ENCODE measurements at regions not wholly inside any gene's neighbourhood (a gene's known extent, or its start where the extent isn't known, plus 50 kb on each side); places are given as distances from the start of the nearest gene placed in this dataset.
A peak's percentile ranks its signal among the peaks of the same experiment; 100 is the strongest.

DNA sequence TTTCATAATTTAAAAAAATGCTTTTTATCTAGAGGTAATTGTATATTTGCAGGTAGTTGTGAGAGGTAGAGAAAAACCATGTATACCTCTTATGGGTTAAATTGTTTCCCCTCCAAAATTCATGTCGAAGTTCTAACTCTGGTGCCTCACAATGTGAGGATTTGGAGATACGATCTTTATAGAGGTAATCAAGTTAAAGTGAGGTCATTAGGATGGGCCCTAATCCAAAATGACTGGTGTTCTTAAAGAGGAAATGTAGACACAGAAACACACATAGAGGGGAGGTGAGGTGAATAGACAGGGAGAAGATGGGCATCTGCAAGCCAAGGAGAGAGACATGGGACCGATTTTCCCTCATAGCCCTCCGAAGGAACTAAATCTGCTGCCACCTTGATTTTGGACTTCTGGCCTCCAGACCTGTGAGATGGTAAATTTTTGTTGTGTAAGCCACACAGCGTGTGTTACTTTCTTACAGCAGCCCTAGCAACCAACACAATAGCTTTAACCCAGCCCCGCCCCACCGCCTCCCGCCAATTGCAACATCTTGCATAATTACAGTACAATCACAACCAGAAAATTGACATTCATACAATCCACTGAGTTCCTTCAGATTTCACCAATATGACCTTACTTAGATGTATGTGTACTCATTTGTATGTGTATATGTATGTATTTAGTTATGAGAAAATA is 208.9 kb downstream of the MIB1 start:
- no peak for DNase-seq (ENCODE audit: low read depth, low spot score)
- no peak for TF ChIP-seq CTCF (IDR thresholded peaks at IDR 0.05; ENCODE audit: insufficient read depth, low read length, missing control alignments)
- no peak overlapping the region for H3K4me3 ChIP-seq (ENCODE audit: low read depth, low read length)
- CTCF ChIA-PET, result interaction anchor here (1.8 kb wide), 1 partner anchor 10 kb away, joined by 6 read pairs; no protein-coding TSS in a partner anchor
- POLR2A ChIA-PET, result no interaction called here

DNA sequence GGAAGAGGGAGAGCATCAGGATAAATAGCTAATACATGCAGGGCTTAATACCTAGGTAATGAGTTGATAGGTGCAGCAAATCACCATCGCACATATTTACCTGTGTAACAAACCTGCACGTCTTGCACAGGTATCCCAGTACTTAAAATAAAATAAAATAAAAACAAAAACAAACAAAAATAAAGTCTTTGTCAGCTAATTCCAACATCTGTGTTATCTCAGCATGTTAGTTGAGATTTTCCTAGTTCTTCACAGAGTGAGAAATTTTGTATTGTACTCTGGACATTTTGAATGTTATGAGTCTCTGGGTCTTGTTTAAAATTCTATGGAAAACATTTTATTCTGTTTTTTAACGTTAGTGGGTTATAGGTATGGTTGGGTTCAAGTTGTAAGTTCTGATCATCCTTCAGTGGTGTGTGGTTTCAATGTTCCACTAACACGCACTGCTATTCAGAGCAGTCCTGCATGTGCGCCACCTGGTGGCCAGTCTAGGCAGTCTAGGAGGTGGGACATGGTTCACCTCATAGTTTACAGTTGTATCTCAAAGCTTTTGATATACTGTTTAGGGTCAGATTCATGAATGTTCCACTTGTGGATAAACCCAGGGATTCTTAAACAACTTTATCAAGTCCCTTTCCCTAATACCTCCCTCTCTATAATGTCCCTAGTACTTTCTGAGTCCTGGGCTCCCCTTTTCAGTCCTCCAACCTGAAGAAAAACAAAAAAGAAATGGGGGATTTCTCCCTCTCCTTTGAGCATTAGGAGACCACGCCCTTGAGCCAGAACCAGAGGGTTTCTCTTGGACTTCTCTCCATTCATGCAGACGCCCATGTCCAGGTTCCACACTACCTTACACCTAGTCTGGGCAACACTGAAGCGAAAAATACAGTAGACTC is 213.4 kb upstream of the GATA6 start:
- ChIA-PET POLR2A (no interaction called here), CTCF (interaction anchor here (0.6 to 2.1 kb wide), 23 partner anchors 14 to 762 kb away, joined by 3 to 17 read pairs (median 4); no protein-coding TSS in a partner anchor)
- peak; percentile 92 for TF ChIP-seq CTCF (IDR thresholded peaks at IDR 0.05; ENCODE audit: insufficient read depth, low read length, missing control alignments)
- H3K4me3 ChIP-seq (ENCODE audit: low read depth, low read length), result no peak overlapping the region
- no peak for DNase-seq (ENCODE audit: low read depth, low spot score)

DNA sequence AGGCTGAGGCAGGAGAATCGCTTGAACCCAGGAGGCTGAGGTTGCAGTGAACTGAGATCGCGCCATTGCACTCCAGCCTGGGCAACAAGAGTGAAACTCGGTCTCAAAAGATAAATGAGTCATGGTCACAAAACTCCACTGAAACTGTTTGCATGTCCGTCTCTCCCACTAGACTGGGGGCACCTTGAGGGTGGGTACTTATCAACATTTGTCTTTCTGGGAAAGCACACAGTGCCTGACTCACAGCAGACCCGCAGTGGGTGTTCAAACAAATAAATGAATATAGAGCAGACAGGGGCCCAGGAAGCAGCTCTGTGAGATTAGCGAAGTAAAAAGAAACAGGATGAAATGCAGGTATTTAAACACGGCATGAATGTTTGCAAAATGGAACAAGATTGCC is 211.1 kb upstream of the GATA6 start:
- no peak overlapping the region for H3K4me3 ChIP-seq (ENCODE audit: low read depth, low read length)
- ChIA-PET POLR2A (no interaction called here), CTCF (interaction anchor here (1.1 to 2.1 kb wide), 2 partner anchors 8 to 23 kb away, joined by 4 to 6 read pairs; no protein-coding TSS in a partner anchor)
- DNase-seq (ENCODE audit: low read depth, low spot score), result no peak
- TF ChIP-seq CTCF (IDR thresholded peaks at IDR 0.05; ENCODE audit: insufficient read depth, low read length, missing control alignments), result no peak

DNA sequence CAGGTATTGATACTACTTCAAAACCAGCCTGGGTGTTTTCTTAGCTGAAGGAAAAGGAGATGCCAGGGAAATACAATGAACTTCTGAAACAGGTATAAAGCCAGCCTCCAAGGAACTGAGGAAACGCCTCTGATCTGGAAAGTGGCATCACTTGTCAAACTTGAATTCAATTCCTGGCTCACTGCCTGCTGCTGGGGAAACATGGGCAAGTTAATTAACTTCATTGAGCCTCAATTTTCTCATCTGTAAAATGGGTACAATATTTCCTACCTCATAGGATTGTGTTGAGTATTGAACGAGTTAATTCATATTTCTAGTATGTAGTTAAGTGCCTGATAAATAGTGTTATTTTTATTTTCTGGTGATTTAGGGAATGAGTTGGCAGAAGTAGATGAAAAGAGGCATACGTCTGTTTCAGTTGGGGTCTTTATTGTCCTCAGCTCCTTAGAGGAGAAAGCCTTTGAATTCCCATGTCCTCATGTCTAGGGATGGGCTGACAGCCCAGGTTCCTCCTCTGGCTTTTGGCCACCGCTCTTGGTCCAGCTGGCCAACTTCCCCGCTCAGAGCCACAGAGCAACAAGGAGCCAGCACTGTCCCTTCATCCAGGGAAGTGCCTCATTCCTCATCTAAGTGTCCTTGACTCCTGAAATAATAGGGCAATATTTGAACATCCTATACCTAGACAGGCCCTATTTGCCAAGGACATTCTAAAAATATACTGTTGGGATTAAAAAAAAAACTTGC is 210.5 kb upstream of the GATA6 start:
- ChIA-PET CTCF (interaction anchor here (2.1 kb wide), 1 partner anchor 22 kb away, joined by 6 read pairs; no protein-coding TSS in a partner anchor), POLR2A (no interaction called here)
- H3K4me3 ChIP-seq (ENCODE audit: low read depth, low read length), result no peak overlapping the region
- DNase-seq (ENCODE audit: low read depth, low spot score), result no peak
- no peak for TF ChIP-seq CTCF (IDR thresholded peaks at IDR 0.05; ENCODE audit: insufficient read depth, low read length, missing control alignments)

GRCh38 chr18:21960189-21960588 is 209.2 kb upstream of the GATA6 start:
- no peak for TF ChIP-seq CTCF (IDR thresholded peaks at IDR 0.05; ENCODE audit: insufficient read depth, low read length, missing control alignments)
- CTCF ChIA-PET, result interaction anchor here (0.9 to 1.3 kb wide), 3 partner anchors 10 to 765 kb away, joined by 3 to 6 read pairs (median 3); no protein-coding TSS in a partner anchor
- POLR2A ChIA-PET, result interaction anchor here (0.7 kb wide), 1 partner anchor 1055 kb away, joined by 3 read pairs; no protein-coding TSS in a partner anchor
- no peak overlapping the region for H3K4me3 ChIP-seq (ENCODE audit: low read depth, low read length)
- peak; percentile 9 for DNase-seq (ENCODE audit: low read depth, low spot score)

Measured in AG04449 (cell line).